Panc1 (cell line): ENCODE measurements at regions not wholly inside any gene's neighbourhood (a gene's known extent, or its start where the extent isn't known, plus 50 kb on each side); places are given as distances from the start of the nearest gene placed in this dataset.

Experiments
- ATAC-seq: fragments of 200-7000 bp; cut with Tn5 transposase; 2 replicates; pipeline ENCODE4 v1.9.1; 2020; ENCODE audit warnings: mild to moderate bottlenecking, moderate library complexity
- BruUV-seq: library from RNA; stranded (reverse); fragments of 400-500 nt; replicated peaks from 2 replicates; lab custom pipeline; 2021; lab: Mats Ljungman, UMichigan
- CTCF ChIA-PET: fragments of 300-600 bp; sonication (Branson Sonifier 250); formaldehyde crosslinking; loops from one replicate; lab custom pipeline; 2022; ENCODE audit warnings: antibody characterized with exemption; lab: Charles Lee
- POLR2A ChIA-PET: fragments of 300-600 bp; sonication (Branson Sonifier 250); formaldehyde crosslinking; loops from one replicate; lab custom pipeline; 2022; ENCODE audit warnings: antibody characterized with exemption; lab: Charles Lee
- DNase-seq: peaks from one replicate; pipeline ENCODE4 v3.0.0-alpha.2; 2010; ENCODE audit warnings: low read depth, low spot score
- H3K27ac ChIP-seq: 2 replicates; pipeline ENCODE4 v1.5.1; 2011; ENCODE audit warnings: mild to moderate bottlenecking, low read length, inconsistent platforms
- H3K27me3 ChIP-seq: fragments of 200-500 bp; sonication (Bioruptor generic); 2 replicates; pipeline ENCODE4 v1.6.0; 2014; ENCODE audit warnings: low read length, inconsistent platforms; ENCODE audit not compliant: control insufficient read depth, insufficient read depth
- H3K36me3 ChIP-seq: fragments of 200-500 bp; sonication (Bioruptor generic); 2 replicates; pipeline ENCODE4 v1.5.1; 2014; ENCODE audit warnings: inconsistent platforms, mild to moderate bottlenecking, low read length, moderate library complexity; ENCODE audit not compliant: control insufficient read depth, insufficient read depth
- H3K4me1 ChIP-seq: 2 replicates; pipeline ENCODE4 v1.5.1; 2011; ENCODE audit warnings: inconsistent platforms, mild to moderate bottlenecking, low read length, moderate library complexity; ENCODE audit not compliant: control insufficient read depth, insufficient read depth
- H3K4me3 ChIP-seq, 2 experiments: 2 replicates each; pipeline ENCODE4 v1.5.1; 2011 to 2012; ENCODE audit warnings: low read depth in 2 of 2, low read length in 2 of 2, mild to moderate bottlenecking in 2 of 2, inconsistent platforms in 1 of 2, moderate library complexity in 1 of 2
- H3K9me3 ChIP-seq: fragments of 200-500 bp; sonication (Bioruptor generic); 2 replicates; pipeline ENCODE4 v1.5.1; 2014; ENCODE audit warnings: low read depth, mild to moderate bottlenecking, inconsistent platforms, low read length, moderate library complexity; ENCODE audit not compliant: control insufficient read depth, insufficient read depth
- CTCF ChIP-seq: fragments of 450-650 bp; IDR thresholded peaks from 2 replicates; pipeline ENCODE4 v1.5.1; 2017; ENCODE audit warnings: mild to moderate bottlenecking
- POLR2AphosphoS5 ChIP-seq: IDR thresholded peaks from 2 replicates; pipeline ENCODE4 v1.6.1; 2012; ENCODE audit warnings: mild to moderate bottlenecking, low read depth, low read length, moderate library complexity
- REST ChIP-seq, 2 experiments: IDR thresholded peaks; 2 replicates each; pipeline ENCODE4 v1.6.1; 2011 to 2012; ENCODE audit warnings: low read depth in 2 of 2, control low read depth in 1 of 2, low read length in 1 of 2, mild to moderate bottlenecking in 1 of 2, moderate library complexity in 1 of 2; ENCODE audit not compliant: insufficient read depth in 1 of 2
- SIN3A ChIP-seq: IDR thresholded peaks from 2 replicates; pipeline ENCODE4 v1.6.1; 2012; ENCODE audit warnings: low read depth, mild to moderate bottlenecking, low read length, moderate library complexity, borderline replicate concordance; ENCODE audit not compliant: insufficient read depth
- TCF7L2 ChIP-seq: IDR thresholded peaks from 2 replicates; pipeline ENCODE4 v1.6.1; 2011; ENCODE audit warnings: mild to moderate bottlenecking, low read depth, low read length, inconsistent platforms
- in situ Hi-C: cut with HindIII; loops from 2 replicates; pipeline ENCODE4 v1.10.0; 2016; ENCODE audit warnings: low sequenced_read_pairs, low pct_unique_long_range_greater_than_20kb
- intact Hi-C: fragments of 100-400 bp; cut with micrococcal nuclease; formaldehyde crosslinking; loops from one replicate; pipeline ENCODE4 v1.10.0; 2022; ENCODE audit not compliant: unreplicated experiment

- no peak overlapping the region for H3K4me3 ChIP-seq
- intact Hi-C loops: no loop called here
- ChIA-PET POLR2A (no interaction called here), CTCF (no interaction called here)
- H3K27ac ChIP-seq: no peak overlapping the region
- H3K36me3 ChIP-seq: no peaks in the 10 kb centered on the region
- DNase-seq: no peak
- ATAC-seq: no peak
- in situ Hi-C loops: no loop called here
- no peak for TF ChIP-seq SIN3A
- TF ChIP-seq CTCF: no peak
- no peak for TF ChIP-seq REST (IDR thresholded peaks at IDR 0.05; ENCODE audit: insufficient read depth in 1 of 2, low read depth in 2 of 2, low read length in 1 of 2)
- no TSS peak for BruUV-seq
- no peaks in the 10 kb centered on the region for H3K9me3 ChIP-seq
- H3K4me1 ChIP-seq: no peaks in the 10 kb centered on the region
- no peaks in the 10 kb centered on the region for H3K27me3 ChIP-seq
Measured at GRCh38 chr13:54173996-54174395, 1145.4 kb downstream of the OLFM4 start.

GRCh38 chr13:54175466-54175865 is 1146.9 kb downstream of the OLFM4 start:
- Histone ChIP-seq H3K27ac (no peak overlapping the region), H3K27me3 (no peaks in the 10 kb centered on the region), H3K4me1 (no peaks in the 10 kb centered on the region), H3K9me3 (no peaks in the 10 kb centered on the region), H3K4me3 (no peak overlapping the region), H3K36me3 (no peaks in the 10 kb centered on the region)
- ChIA-PET POLR2A (no interaction called here), CTCF (no interaction called here)
- ATAC-seq (no peak), DNase-seq (no peak)
- in situ Hi-C loops: no loop called here
- BruUV-seq: no TSS peak
- intact Hi-C loops: no loop called here
- no peak for TF ChIP-seq POLR2AphosphoS5
- TF ChIP-seq SIN3A: no peak
- no peak for TF ChIP-seq CTCF
- TF ChIP-seq TCF7L2: no peak
- no peak for TF ChIP-seq REST (IDR thresholded peaks at IDR 0.05; ENCODE audit: insufficient read depth in 1 of 2, low read depth in 2 of 2, low read length in 1 of 2)
